ENCODE measurements at regions not wholly inside any gene's neighbourhood (a gene's known extent, or its start where the extent isn't known, plus 50 kb on each side); places are given as distances from the start of the nearest gene placed in this dataset.

GRCh38 chr11:22984045-22984444 lies 123.8 kb upstream of the CCDC179 start:
- H3K27me3 ChIP-seq (ENCODE audit: control insufficient read depth in 2 of 2, insufficient read depth in 2 of 2, low read length in 2 of 2): no peaks in the 10 kb centered on the region
- peaks cover 3 to 31% (median 17%) of the 10 kb centered on the region in 11 donors for H3K9me3 Mint-ChIP-seq
- DNase-seq (no peak), ATAC-seq (no peak)
- H3K4me3 ChIP-seq (ENCODE audit: low read length): no peak overlapping the region
- intact Hi-C loops (cut with micrococcal nuclease): no loop called here
- H3K4me1 Mint-ChIP-seq: no peaks in the 10 kb centered on the region
- H3K4me1 ChIP-seq (ENCODE audit: control insufficient read depth in 2 of 2, insufficient read depth in 2 of 2, low read length in 2 of 2): no peaks in the 10 kb centered on the region
- H3K36me3 ChIP-seq (ENCODE audit: control insufficient read depth in 2 of 3, insufficient read depth in 3 of 3, low read length in 3 of 3): no peaks in the 10 kb centered on the region
- ChIA-PET CTCF (no interaction called here), POLR2A (no interaction called here)
- H3K36me3 Mint-ChIP-seq: peaks cover 0 to 23% (median 20%) of the 10 kb centered on the region in 5 donors
- no peaks in the 10 kb centered on the region for H3K9me3 ChIP-seq (ENCODE audit: control insufficient read depth in 2 of 3, low read length in 3 of 3)
- no peaks in the 10 kb centered on the region for H3K27me3 Mint-ChIP-seq
- no peak overlapping the region for H3K4me3 Mint-ChIP-seq
- H3K27ac ChIP-seq (ENCODE audit: low read depth, low read length): no peak overlapping the region
- H3K27ac Mint-ChIP-seq: no peak overlapping the region

- ChIA-PET CTCF (no interaction called here), POLR2A (no interaction called here)
- Histone ChIP-seq H3K4me3 (ENCODE audit: low read length) (no peak overlapping the region), H3K36me3 (ENCODE audit: control insufficient read depth in 2 of 3, insufficient read depth in 3 of 3, low read length in 3 of 3) (no peaks in the 10 kb centered on the region), H3K4me1 (ENCODE audit: control insufficient read depth in 2 of 2, insufficient read depth in 2 of 2, low read length in 2 of 2) (no peaks in the 10 kb centered on the region), H3K27me3 (ENCODE audit: control insufficient read depth in 2 of 2, insufficient read depth in 2 of 2, low read length in 2 of 2) (no peaks in the 10 kb centered on the region), H3K27ac (ENCODE audit: low read depth, low read length) (no peak overlapping the region), H3K9me3 (ENCODE audit: control insufficient read depth in 2 of 3, low read length in 3 of 3) (peaks cover 0 to 18% (median 3%) of the 10 kb centered on the region in 3 experiments)
- no peak for ATAC-seq
- intact Hi-C loops (cut with micrococcal nuclease): no loop called here
- no peak overlapping the region for H3K4me3 Mint-ChIP-seq
- no peaks in the 10 kb centered on the region for H3K27me3 Mint-ChIP-seq
- peaks cover 0 to 31% (median 23%) of the 10 kb centered on the region in 5 donors for H3K36me3 Mint-ChIP-seq
- peaks cover 11 to 73% (median 32%) of the 10 kb centered on the region in 11 donors for H3K9me3 Mint-ChIP-seq
- no peaks in the 10 kb centered on the region for H3K4me1 Mint-ChIP-seq
- no peak for DNase-seq
- H3K27ac Mint-ChIP-seq: no peak overlapping the region
These were observed 129.1 kb upstream of the CCDC179 start for GRCh38 chr11:22989371-22989770.

- Histone ChIP-seq H3K4me3 (ENCODE audit: low read length) (no peak overlapping the region), H3K36me3 (ENCODE audit: control insufficient read depth in 2 of 3, insufficient read depth in 3 of 3, low read length in 3 of 3) (no peaks in the 10 kb centered on the region), H3K27ac (ENCODE audit: low read depth, low read length) (no peak overlapping the region), H3K4me1 (ENCODE audit: control insufficient read depth in 2 of 2, insufficient read depth in 2 of 2, low read length in 2 of 2) (no peaks in the 10 kb centered on the region), H3K9me3 (ENCODE audit: control insufficient read depth in 2 of 3, low read length in 3 of 3) (peaks cover 0 to 18% (median 3%) of the 10 kb centered on the region in 3 experiments), H3K27me3 (ENCODE audit: control insufficient read depth in 2 of 2, insufficient read depth in 2 of 2, low read length in 2 of 2) (no peaks in the 10 kb centered on the region)
- ChIA-PET POLR2A (no interaction called here), CTCF (no interaction called here)
- Mint-ChIP-seq H3K27ac (no peak overlapping the region), H3K9me3 (peaks cover 11 to 76% (median 31%) of the 10 kb centered on the region in 11 donors), H3K27me3 (no peaks in the 10 kb centered on the region), H3K4me1 (no peaks in the 10 kb centered on the region), H3K4me3 (no peak overlapping the region), H3K36me3 (peaks cover 0 to 35% (median 31%) of the 10 kb centered on the region in 5 donors)
- ATAC-seq (no peak), DNase-seq (no peak)
- intact Hi-C loops (cut with micrococcal nuclease): no loop called here
These were observed 130.9 kb upstream of the CCDC179 start for GRCh38 chr11:22991196-22991595.

GRCh38 chr11:23006730-23007129 lies 146.5 kb upstream of the CCDC179 start:
- Mint-ChIP-seq H3K27ac (no peak overlapping the region), H3K36me3 (peaks cover 0 to 25% (median 16%) of the 10 kb centered on the region in 5 donors), H3K9me3 (peaks cover 5 to 45% (median 27%) of the 10 kb centered on the region in 11 donors), H3K4me3 (no peak overlapping the region), H3K4me1 (no peaks in the 10 kb centered on the region), H3K27me3 (no peaks in the 10 kb centered on the region)
- Histone ChIP-seq H3K9me3 (ENCODE audit: control insufficient read depth in 2 of 3, low read length in 3 of 3) (peaks cover 0 to 11% (median 0%) of the 10 kb centered on the region in 3 experiments), H3K36me3 (ENCODE audit: control insufficient read depth in 2 of 3, insufficient read depth in 3 of 3, low read length in 3 of 3) (no peaks in the 10 kb centered on the region), H3K27me3 (ENCODE audit: control insufficient read depth in 2 of 2, insufficient read depth in 2 of 2, low read length in 2 of 2) (no peaks in the 10 kb centered on the region), H3K4me1 (ENCODE audit: control insufficient read depth in 2 of 2, insufficient read depth in 2 of 2, low read length in 2 of 2) (no peaks in the 10 kb centered on the region), H3K27ac (ENCODE audit: low read depth, low read length) (no peak overlapping the region), H3K4me3 (ENCODE audit: low read length) (no peak overlapping the region)
- ATAC-seq (no peak), DNase-seq (no peak)
- CTCF ChIA-PET: no interaction called here
- intact Hi-C loops (cut with micrococcal nuclease): no loop called here
- POLR2A ChIA-PET: no interaction called here

GRCh38 chr11:23010790-23011335 lies 150.6 kb upstream of the CCDC179 start:
- no peaks in the 10 kb centered on the region for H3K27me3 ChIP-seq (ENCODE audit: control insufficient read depth in 2 of 2, insufficient read depth in 2 of 2, low read length in 2 of 2)
- H3K4me3 Mint-ChIP-seq: no peak overlapping the region

GRCh38 chr11:23012930-23013329 lies 152.7 kb upstream of the CCDC179 start:
- H3K4me1 ChIP-seq (ENCODE audit: control insufficient read depth in 2 of 2, insufficient read depth in 2 of 2, low read length in 2 of 2): no peaks in the 10 kb centered on the region
- Mint-ChIP-seq H3K36me3 (peaks cover 0 to 1% (median 0%) of the 10 kb centered on the region in 5 donors), H3K27me3 (no peaks in the 10 kb centered on the region), H3K27ac (no peak overlapping the region), H3K4me1 (no peaks in the 10 kb centered on the region), H3K4me3 (no peak overlapping the region), H3K9me3 (peaks cover 0 to 12% (median 4%) of the 10 kb centered on the region in 11 donors)
- intact Hi-C loops (cut with micrococcal nuclease): no loop called here
- H3K9me3 ChIP-seq (ENCODE audit: control insufficient read depth in 2 of 3, low read length in 3 of 3): no peaks in the 10 kb centered on the region
- H3K27ac ChIP-seq (ENCODE audit: low read depth, low read length): no peak overlapping the region
- DNase-seq (no peak), ATAC-seq (no peak)
- CTCF ChIA-PET: no interaction called here
- POLR2A ChIA-PET: no interaction called here
- no peak overlapping the region for H3K4me3 ChIP-seq (ENCODE audit: low read length)
- H3K27me3 ChIP-seq (ENCODE audit: control insufficient read depth in 2 of 2, insufficient read depth in 2 of 2, low read length in 2 of 2): no peaks in the 10 kb centered on the region
- no peaks in the 10 kb centered on the region for H3K36me3 ChIP-seq (ENCODE audit: control insufficient read depth in 2 of 3, insufficient read depth in 3 of 3, low read length in 3 of 3)

More at GRCh38 chr11:23010790-23011335, 150.6 kb upstream of the CCDC179 start:
- Mint-ChIP-seq H3K27me3 (no peaks in the 10 kb centered on the region), H3K36me3 (peaks cover 0 to 5% (median 0%) of the 10 kb centered on the region in 5 donors), H3K9me3 (peaks cover 0 to 20% (median 8%) of the 10 kb centered on the region in 11 donors), H3K27ac (no peak overlapping the region), H3K4me1 (no peaks in the 10 kb centered on the region)
- Histone ChIP-seq H3K9me3 (ENCODE audit: control insufficient read depth in 2 of 3, low read length in 3 of 3) (no peaks in the 10 kb centered on the region), H3K27ac (ENCODE audit: low read depth, low read length) (no peak overlapping the region), H3K4me3 (ENCODE audit: low read length) (no peak overlapping the region), H3K4me1 (ENCODE audit: control insufficient read depth in 2 of 2, insufficient read depth in 2 of 2, low read length in 2 of 2) (no peaks in the 10 kb centered on the region), H3K36me3 (ENCODE audit: control insufficient read depth in 2 of 3, insufficient read depth in 3 of 3, low read length in 3 of 3) (no peaks in the 10 kb centered on the region)
- ATAC-seq (no peak), DNase-seq (no peak)
- CTCF ChIA-PET: no interaction called here
- POLR2A ChIA-PET: interaction anchor here (0.6 kb wide), 1 partner anchor 149 kb away, joined by 3 read pairs; no protein-coding TSS in a partner anchor
- intact Hi-C loops (cut with micrococcal nuclease): no loop called here

GRCh38 chr11:23013509-23013908 lies 153.2 kb upstream of the CCDC179 start:
- intact Hi-C loops (cut with micrococcal nuclease): no loop called here
- no peaks in the 10 kb centered on the region for H3K4me1 ChIP-seq (ENCODE audit: control insufficient read depth in 2 of 2, insufficient read depth in 2 of 2, low read length in 2 of 2)
- H3K27me3 ChIP-seq (ENCODE audit: control insufficient read depth in 2 of 2, insufficient read depth in 2 of 2, low read length in 2 of 2): no peaks in the 10 kb centered on the region
- no peak overlapping the region for H3K27ac Mint-ChIP-seq
- no peaks in the 10 kb centered on the region for H3K36me3 Mint-ChIP-seq
- POLR2A ChIA-PET: no interaction called here
- H3K4me1 Mint-ChIP-seq: no peaks in the 10 kb centered on the region
- no peaks in the 10 kb centered on the region for H3K27me3 Mint-ChIP-seq
- no peak overlapping the region for H3K4me3 Mint-ChIP-seq
- no peaks in the 10 kb centered on the region for H3K9me3 ChIP-seq (ENCODE audit: control insufficient read depth in 2 of 3, low read length in 3 of 3)
- CTCF ChIA-PET: no interaction called here
- peaks cover 0 to 8% (median 2%) of the 10 kb centered on the region in 11 donors for H3K9me3 Mint-ChIP-seq
- no peak for DNase-seq
- H3K27ac ChIP-seq (ENCODE audit: low read depth, low read length): no peak overlapping the region
- H3K4me3 ChIP-seq (ENCODE audit: low read length): no peak overlapping the region
- H3K36me3 ChIP-seq (ENCODE audit: control insufficient read depth in 2 of 3, insufficient read depth in 3 of 3, low read length in 3 of 3): no peaks in the 10 kb centered on the region
- ATAC-seq: no peak

Data from naive thymus-derived CD4-positive, alpha-beta T cell (primary cell).